ENCODE measurements at regions not wholly inside any gene's neighbourhood (a gene's known extent, or its start where the extent isn't known, plus 50 kb on each side); places are given as distances from the start of the nearest gene placed in this dataset.

GRCh38 chr7:26100406-26101339 lies 51.3 kb upstream of the NFE2L3 start:
- TF ChIP-seq CTCF (IDR thresholded peaks at IDR 0.05) (no peak), POLR2A (IDR thresholded peaks at IDR 0.05) (peak in 1 of 2 donors; percentile 3), EP300 (IDR thresholded peaks at IDR 0.05) (no peak)
- H3K4me3 ChIP-seq = peak overlapping the region in 3 of 4 donors; percentile 3 to 45 (median 42)
- 67 to 70% methylated on average over 17 of the region's 17 CpGs for WGBS, 2 donors
- H3K36me3 ChIP-seq = no peaks in the 10 kb centered on the region
- H3K4me1 ChIP-seq = peaks cover 0 to 10% (median 2%) of the 10 kb centered on the region in 4 donors
- peak in 1 of 2 donors; percentile 22 for DNase-seq (ENCODE audit: low spot score in 2 of 2)
- no peaks in the 10 kb centered on the region for H3K27me3 ChIP-seq
- no peaks in the 10 kb centered on the region for H3K9me3 ChIP-seq
- peak overlapping the region in 3 of 4 donors; percentile 70 to 74 (median 72) for H3K27ac ChIP-seq

GRCh38 chr7:26101361-26102151 lies 50.4 kb upstream of the NFE2L3 start:
- WGBS, 2 donors = 22% methylated on average over 16 of the region's 16 CpGs
- H3K4me3 ChIP-seq = peak overlapping the region; percentile 3 to 45 (median 34)

GRCh38 chr7:26102176-26102575 lies 49.8 kb upstream of the NFE2L3 start:
- peaks cover 0 to 10% (median 0%) of the 10 kb centered on the region in 4 donors for H3K4me1 ChIP-seq
- H3K27me3 ChIP-seq = no peaks in the 10 kb centered on the region
- no peaks in the 10 kb centered on the region for H3K9me3 ChIP-seq
- peak overlapping the region in 3 of 4 donors; percentile 3 to 45 (median 42) for H3K4me3 ChIP-seq
- 87 to 94% methylated on average over 4 of the region's 4 CpGs for WGBS, 2 donors
- peak overlapping the region in 3 of 4 donors; percentile 70 to 74 (median 72) for H3K27ac ChIP-seq
- DNase-seq (ENCODE audit: low spot score in 2 of 2) = no peak
- TF ChIP-seq EP300 (IDR thresholded peaks at IDR 0.05) = no peak
- no peak for TF ChIP-seq CTCF (IDR thresholded peaks at IDR 0.05)
- TF ChIP-seq POLR2A (IDR thresholded peaks at IDR 0.05) = no peak
- H3K36me3 ChIP-seq = no peaks in the 10 kb centered on the region

More at GRCh38 chr7:26101361-26102151, 50.4 kb upstream of the NFE2L3 start:
- H3K9me3 ChIP-seq = no peaks in the 10 kb centered on the region
- H3K27ac ChIP-seq = peak overlapping the region in 3 of 4 donors; percentile 70 to 74 (median 72)
- peaks cover 0 to 10% (median 2%) of the 10 kb centered on the region in 4 donors for H3K4me1 ChIP-seq
- DNase-seq (ENCODE audit: low spot score in 2 of 2) = peak in 1 of 2 donors; percentile 18
- no peaks in the 10 kb centered on the region for H3K36me3 ChIP-seq
- no peaks in the 10 kb centered on the region for H3K27me3 ChIP-seq
- TF ChIP-seq EP300 (IDR thresholded peaks at IDR 0.05) = peak in 1 of 2 donors; percentile 22
- peak in 1 of 2 donors; percentile 3 for TF ChIP-seq POLR2A (IDR thresholded peaks at IDR 0.05)
- no peak for TF ChIP-seq CTCF (IDR thresholded peaks at IDR 0.05)

Small RNA genes in the stretch of these regions (small RNA-seq; reads per million reads assigned to genes)
- 1,043 reads per million, percentile 98 among the genes with 10 or more reads in this experiment for gene MIR148A
